GM12891 (cell line): ENCODE measurements at regions not wholly inside any gene's neighbourhood (a gene's known extent, or its start where the extent isn't known, plus 50 kb on each side); places are given as distances from the start of the nearest gene placed in this dataset.
"Not testable (repeated sequence)": the region's sequence is repeated elsewhere in the genome, so short reads cannot be mapped to it uniquely, and the experiment has no call there.

Source experiments
- DNase-seq: peaks from one replicate; pipeline ENCODE4 v3.0.0; 2011; ENCODE audit warnings: low spot score; ENCODE audit not compliant: insufficient read length
- FAIRE-seq: peaks from 2 replicates; lab custom pipeline; 2011; peaks lifted over from hg19 to GRCh38; lab: Jason Lieb, UNC
- PAX5 ChIP-seq: IDR thresholded peaks from 2 replicates; pipeline ENCODE4 v1.6.1; 2011; ENCODE audit warnings: low read length, moderate library complexity, mild to moderate bottlenecking; ENCODE audit not compliant: insufficient read depth, severe bottlenecking
- POLR2A ChIP-seq: IDR thresholded peaks from 2 replicates; pipeline ENCODE4 v1.6.1; 2011; ENCODE audit warnings: low read depth, low read length, control low read depth
- POLR2AphosphoS5 ChIP-seq: IDR thresholded peaks from 2 replicates; pipeline ENCODE4 v1.6.1; 2011; ENCODE audit warnings: low read depth, low read length, control low read depth
- POU2F2 ChIP-seq: IDR thresholded peaks from 2 replicates; pipeline ENCODE4 v1.6.1; 2011; ENCODE audit warnings: low read depth, mild to moderate bottlenecking, control low read depth, low read length, moderate library complexity
- SPI1 ChIP-seq: IDR thresholded peaks from 2 replicates; pipeline ENCODE4 v1.6.1; 2011; ENCODE audit warnings: low read depth, low read length, control low read depth
- TAF1 ChIP-seq: IDR thresholded peaks from 2 replicates; pipeline ENCODE4 v1.6.1; 2011; ENCODE audit warnings: low read depth, low read length, control low read depth

DNA sequence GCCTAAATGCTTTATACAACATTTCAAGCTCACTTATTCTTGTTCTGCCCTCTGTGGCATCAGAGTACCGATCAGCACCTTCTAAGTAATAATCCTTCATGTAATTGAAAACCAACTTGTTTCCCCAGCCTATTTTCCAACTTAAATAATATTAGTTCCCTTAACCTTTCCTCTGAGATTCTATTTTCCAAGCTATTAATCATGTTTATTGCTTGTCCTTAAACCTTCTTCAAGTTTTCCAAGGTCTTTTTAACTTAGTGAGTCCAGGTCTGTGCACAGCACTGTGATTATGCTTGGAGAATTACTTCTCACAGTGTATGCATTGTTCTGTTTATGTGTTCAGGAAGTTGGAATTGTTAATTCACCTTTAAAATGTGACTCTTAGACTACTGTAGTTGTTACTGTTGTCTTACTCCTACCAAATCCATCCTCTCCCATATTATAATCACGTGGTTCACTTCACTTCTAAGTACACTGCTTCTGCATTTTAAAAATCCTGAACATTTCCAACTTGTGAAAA, 1039.3 kb upstream of the FOXG1 start:
- FAIRE-seq: no peak
- TF ChIP-seq POLR2A: no peak
- TF ChIP-seq TAF1: no peak
- no peak for TF ChIP-seq POU2F2
- no peak for TF ChIP-seq PAX5
- no peak for TF ChIP-seq POLR2AphosphoS5
- no peak for TF ChIP-seq SPI1
- DNase-seq: no peak

DNA sequence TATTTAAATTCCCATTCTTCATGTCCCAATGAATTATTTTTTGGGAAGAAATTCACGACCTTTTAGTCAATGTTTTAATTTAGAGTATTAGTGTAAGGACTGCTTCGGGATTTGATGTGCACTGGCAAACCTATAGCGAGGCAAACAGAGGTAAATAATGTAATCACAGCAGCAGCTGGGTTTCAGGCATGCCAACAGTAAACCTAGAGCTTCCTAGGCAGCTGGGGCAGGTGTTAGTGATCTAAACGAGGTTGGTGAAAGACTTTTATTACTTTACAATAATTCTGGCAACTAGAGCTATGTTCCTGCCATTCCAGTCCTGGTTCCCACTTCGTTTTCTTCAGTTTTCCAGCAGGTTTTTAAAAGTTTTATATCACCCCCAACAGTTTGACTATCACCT, 1036.4 kb upstream of the FOXG1 start:
- no peak for TF ChIP-seq POLR2AphosphoS5
- TF ChIP-seq PAX5: no peak
- no peak for TF ChIP-seq POLR2A
- TF ChIP-seq POU2F2: no peak
- no peak for TF ChIP-seq TAF1
- no peak for TF ChIP-seq SPI1
- FAIRE-seq (no peak), DNase-seq (no peak)

DNA sequence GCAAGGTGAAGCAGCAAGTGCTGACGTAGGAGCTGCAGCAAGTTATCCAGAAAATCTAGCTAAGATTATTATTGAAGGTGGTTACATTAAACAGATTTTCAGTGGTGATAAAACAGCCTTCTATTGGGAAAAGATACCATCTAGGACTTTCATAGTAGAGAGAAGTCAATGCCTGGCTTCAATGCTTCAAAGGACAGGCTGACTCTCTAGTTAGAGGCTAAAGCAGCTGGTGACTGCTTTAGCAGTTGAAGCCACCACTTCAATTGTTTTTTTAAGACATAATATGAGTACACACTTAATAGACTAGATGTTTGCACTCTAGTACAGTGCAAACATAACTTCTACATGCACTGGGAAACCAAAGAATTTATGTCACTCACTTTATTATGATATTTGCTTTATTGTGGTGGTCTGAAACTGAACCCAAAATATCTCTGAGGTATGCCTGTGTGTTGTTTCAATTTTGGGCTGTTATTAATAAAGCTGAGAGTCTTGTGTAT, 1026.9 kb upstream of the FOXG1 start:
- FAIRE-seq (no peak), DNase-seq (no peak)
- TF ChIP-seq TAF1: no peak
- no peak for TF ChIP-seq POLR2AphosphoS5
- no peak for TF ChIP-seq POU2F2
- no peak for TF ChIP-seq POLR2A
- no peak for TF ChIP-seq SPI1
- TF ChIP-seq PAX5: no peak

DNA sequence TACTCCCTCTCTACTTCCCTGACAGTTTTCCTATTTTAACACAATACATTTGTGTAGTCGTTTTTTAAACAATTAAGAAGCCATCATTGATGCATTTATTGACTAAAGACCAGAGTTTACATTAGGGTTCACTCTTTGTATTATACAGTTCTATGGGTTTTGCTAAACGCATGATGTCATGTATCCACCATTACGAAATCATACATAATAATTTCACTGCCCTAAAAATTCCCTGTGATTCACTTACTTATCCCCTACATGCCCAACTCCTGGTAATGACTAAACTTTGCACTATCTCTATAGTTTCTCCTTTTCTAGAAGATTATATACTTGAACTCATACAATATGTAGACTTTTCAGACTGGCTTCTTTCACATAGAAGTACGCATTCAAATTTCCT, 1016.5 kb upstream of the FOXG1 start:
- no peak for TF ChIP-seq POLR2A
- no peak for TF ChIP-seq TAF1
- TF ChIP-seq SPI1: no peak
- TF ChIP-seq PAX5: no peak
- DNase-seq (no peak), FAIRE-seq (no peak)

DNA sequence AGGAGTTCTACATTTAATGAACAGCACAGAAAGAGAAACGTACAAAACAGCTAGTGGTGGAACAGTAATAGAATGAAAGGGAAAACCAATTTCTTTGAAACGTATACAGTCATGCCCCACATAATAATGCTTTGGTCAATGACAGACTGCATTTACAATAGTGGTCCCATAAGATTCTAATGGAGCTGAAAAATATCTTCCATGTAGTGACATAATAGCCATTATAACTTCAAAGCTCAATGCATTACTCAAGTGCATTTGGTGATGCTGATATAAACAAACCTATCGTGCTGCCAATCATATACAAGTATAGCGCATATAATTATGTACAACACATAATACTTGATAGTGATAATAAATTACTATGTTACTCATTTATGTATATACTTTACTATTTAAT, 1008.9 kb upstream of the FOXG1 start:
- not testable (repeated sequence) for FAIRE-seq, DNase-seq

DNA sequence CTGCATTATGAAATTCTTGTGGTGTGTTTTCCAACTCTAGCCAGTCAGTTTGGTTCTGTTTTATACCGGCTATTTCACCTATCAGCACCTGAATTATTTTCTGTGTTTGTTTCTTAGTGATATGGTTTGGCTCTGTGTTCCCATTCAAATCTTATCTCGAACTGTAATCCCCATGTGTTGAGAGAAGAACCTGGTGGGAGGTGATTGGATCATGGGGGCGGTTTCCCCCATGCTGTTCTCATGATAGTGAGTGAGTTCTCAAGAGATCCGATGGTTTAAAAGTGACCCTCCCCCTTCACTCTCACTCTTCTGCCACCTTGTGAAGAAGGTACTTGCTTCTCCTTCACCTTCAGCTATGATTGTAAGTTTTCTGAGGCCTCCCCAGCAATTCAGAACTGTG, 1006.2 kb upstream of the FOXG1 start:
- not testable (repeated sequence) for DNase-seq, FAIRE-seq

DNA sequence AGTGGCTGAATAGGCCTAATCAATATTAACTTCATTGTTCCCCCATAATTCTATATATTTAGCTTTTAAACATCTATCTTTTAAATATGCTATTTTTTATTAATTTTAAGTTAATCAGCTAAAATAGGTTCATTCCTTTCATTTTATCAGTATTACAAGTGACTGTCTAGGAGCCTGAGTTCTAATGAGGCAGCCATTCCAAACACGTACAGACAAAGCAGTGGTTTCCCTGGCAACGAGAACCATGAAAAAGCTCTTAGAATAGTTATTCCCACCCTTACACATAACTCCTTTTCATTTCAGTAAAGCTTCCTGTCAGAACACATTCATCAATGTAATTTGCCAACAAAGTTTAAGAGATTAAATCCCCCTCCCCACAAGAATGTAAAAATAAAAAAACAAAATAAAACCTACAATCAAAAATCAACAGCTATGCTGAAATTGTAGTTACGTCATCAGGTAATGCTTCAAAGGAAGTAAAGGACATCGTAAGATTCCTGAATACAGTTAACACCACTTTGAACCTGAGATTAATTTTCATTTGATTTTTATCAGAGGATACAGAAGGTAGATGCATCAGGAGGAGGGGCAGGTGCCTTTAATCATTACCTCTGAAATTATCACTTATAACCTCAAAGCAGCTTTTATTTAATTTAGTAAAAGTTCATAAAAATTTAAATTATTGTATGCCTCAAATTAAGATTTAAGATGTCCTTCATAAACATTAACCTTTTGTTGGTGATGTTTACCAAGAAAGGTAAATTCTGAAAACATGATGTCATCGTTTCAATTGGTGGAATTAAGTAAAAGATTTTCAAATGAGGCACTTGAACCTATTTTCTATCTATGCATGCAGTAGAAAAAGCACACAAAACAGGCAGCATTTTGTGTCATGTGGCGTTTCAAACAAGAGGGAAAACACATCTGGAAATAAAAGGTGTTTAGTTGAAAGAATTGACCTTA, 967.2 kb upstream of the FOXG1 start:
- not testable (repeated sequence) for DNase-seq, FAIRE-seq

DNA sequence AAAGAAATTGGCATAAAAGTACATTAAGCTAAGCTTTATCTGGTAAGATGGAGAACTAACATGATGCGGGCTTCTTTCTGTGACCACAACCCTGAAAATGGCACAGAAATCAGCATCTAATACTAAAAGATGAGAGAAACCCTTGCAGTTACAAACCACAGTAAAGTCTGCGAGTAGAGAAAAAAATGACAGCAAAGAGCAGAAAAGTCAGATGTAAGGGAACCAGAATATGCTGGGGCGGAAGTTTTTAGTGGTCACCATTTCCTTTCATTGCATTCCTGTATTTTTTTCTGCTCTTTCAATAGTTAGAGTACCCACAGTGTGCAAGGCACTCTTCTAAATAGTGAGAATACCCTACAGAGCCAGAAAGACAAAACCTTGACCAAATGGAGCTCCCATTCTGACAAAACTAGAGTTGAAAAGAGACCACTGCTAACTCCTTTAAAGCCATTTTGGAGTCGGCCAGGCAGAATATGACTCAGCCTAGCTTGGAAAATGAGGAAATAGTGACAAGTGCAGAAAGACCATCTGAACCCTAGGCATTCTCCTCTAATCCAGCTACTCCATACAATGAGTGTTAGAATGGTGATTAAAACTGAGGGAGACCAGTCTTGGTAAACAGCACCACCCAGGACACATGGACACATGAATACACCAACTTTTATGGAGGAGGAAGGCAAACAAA, 948.7 kb upstream of the FOXG1 start:
- not testable (repeated sequence) for DNase-seq, FAIRE-seq

DNA sequence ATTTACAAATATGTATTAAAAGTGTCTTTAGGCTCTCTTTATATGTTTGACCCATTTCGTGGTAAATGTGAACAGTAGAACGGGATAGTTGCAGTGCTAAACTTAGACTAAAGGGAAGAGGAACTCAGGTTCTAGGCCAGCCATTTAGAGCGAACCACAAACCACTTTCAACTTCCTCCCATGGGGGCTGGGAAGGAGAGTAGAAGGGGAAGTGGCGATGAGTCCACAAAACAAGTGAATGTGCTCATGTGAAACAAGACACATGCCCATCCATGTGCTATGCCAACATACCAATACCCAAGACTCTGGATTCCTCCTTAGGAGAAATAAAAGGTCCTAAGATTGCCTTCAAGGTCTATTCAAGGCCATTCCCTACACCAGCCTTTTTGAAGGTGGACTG, 940.4 kb upstream of the FOXG1 start:
- not testable (repeated sequence) for DNase-seq, FAIRE-seq

DNA sequence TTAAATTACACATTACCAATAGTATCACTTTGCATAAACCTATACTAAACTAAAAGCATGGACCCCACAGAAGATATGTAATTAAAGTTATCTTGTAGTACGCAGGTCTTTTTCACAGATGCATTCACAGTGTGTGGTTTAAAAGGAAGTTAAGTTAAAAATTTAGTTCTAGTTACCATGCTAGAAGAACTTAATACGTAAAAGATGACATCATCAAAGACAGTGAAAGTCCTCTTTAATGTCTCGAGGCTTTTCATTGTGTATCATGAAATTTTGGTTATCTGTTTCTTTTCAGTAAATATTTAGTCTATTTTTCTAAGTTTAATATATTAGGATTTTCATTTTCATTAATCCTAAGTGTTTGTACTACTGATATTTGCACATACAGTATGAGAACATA, 934.6 kb upstream of the FOXG1 start:
- not testable (repeated sequence) for DNase-seq, FAIRE-seq

DNA sequence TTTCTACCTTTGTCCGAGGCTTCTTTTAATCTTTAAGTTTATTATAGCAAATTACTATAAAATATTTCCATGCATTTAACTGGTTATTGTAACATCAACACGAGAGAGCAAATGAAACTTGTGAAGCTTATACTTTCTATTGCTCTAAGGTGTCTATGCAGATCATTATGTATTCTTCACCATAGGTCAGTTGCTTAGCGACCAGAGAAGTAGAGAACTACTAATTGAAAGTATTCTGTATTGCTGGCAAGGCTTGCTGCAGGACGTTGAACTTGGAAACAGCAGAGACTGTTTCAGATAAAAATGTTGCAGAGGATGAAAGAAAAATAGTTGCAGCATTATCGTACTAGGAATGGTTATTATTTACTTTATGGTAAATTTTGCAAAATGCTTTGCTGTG, 933.6 kb upstream of the FOXG1 start:
- FAIRE-seq, DNase-seq: not testable (repeated sequence)

DNA sequence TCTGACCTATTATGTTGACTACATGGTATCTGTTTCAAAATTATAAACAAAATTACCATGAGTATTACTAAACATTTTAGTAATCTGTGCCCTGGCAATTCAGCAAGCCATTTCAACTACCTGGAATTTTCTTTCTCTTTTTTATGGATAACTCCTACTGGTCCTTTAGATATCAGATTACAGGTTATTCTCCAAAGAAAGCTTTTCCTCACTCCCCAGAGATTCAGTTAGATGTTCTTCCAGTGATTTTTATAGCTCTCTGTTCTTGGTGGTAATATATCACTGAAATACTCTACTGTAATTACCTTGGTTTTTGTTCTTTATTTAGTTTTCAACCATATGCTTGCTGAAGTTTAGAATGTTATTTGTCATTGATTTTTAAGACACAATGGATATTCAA, 930.2 kb upstream of the FOXG1 start:
- no peak for TF ChIP-seq TAF1
- TF ChIP-seq POLR2A: no peak
- TF ChIP-seq POU2F2: no peak
- TF ChIP-seq SPI1: no peak
- no peak for TF ChIP-seq PAX5
- TF ChIP-seq POLR2AphosphoS5: no peak
- DNase-seq (no peak), FAIRE-seq (no peak)
